OCI-LY7 (cell line): ENCODE measurements at regions not wholly inside any gene's neighbourhood (a gene's known extent, or its start where the extent isn't known, plus 50 kb on each side); places are given as distances from the start of the nearest gene placed in this dataset.

ENCODE experiments used
- BruUV-seq: library from RNA; stranded (reverse); fragments of 400-500 nt; replicated peaks from 2 replicates; lab custom pipeline; 2021; lab: Mats Ljungman, UMichigan
- CTCF ChIA-PET: fragments of 300-600 bp; sonication (Branson Sonifier 250); formaldehyde crosslinking; loops from one replicate; lab custom pipeline; 2022; ENCODE audit warnings: antibody characterized with exemption; ENCODE audit not compliant: unreplicated experiment; lab: Charles Lee
- POLR2A ChIA-PET: fragments of 300-600 bp; sonication (Branson Sonifier 250); formaldehyde crosslinking; loops from one replicate; lab custom pipeline; 2022; ENCODE audit warnings: antibody characterized with exemption; lab: Charles Lee
- DNase-seq: peaks from one replicate; pipeline ENCODE4 v3.0.0-alpha.2; 2015; ENCODE audit warnings: low spot score
- H2AFZ ChIP-seq: fragments of 200-600 bp; sonication (generic), shearing (Covaris generic); 2 replicates; pipeline ENCODE4 v1.6.1; 2014; ENCODE audit warnings: mild to moderate bottlenecking, antibody characterized with exemption, low read length, moderate library complexity
- H3K27ac ChIP-seq: fragments of 200-600 bp; sonication (generic); 2 replicates; pipeline ENCODE4 v1.5.1; 2014; ENCODE audit warnings: mixed run types, low read depth, mild to moderate bottlenecking, moderate library complexity, low read length, inconsistent platforms; ENCODE audit not compliant: poor library complexity, severe bottlenecking
- H3K36me3 ChIP-seq: fragments of 200-600 bp; sonication (generic); 2 replicates; pipeline ENCODE4 v1.6.1; 2014; ENCODE audit warnings: mild to moderate bottlenecking, antibody characterized with exemption, low read length, moderate library complexity, mixed read lengths; ENCODE audit not compliant: insufficient read depth
- H3K4me1 ChIP-seq: fragments of 200-600 bp; sonication (generic); 2 replicates; pipeline ENCODE4 v1.5.1; 2014; ENCODE audit warnings: mild to moderate bottlenecking, low read length; ENCODE audit not compliant: insufficient read depth, poor library complexity, severe bottlenecking
- H3K4me2 ChIP-seq: fragments of 200-600 bp; sonication (generic); 2 replicates; pipeline ENCODE4 v1.6.1; 2014; ENCODE audit warnings: mild to moderate bottlenecking, low read length
- H3K4me3 ChIP-seq: fragments of 200-600 bp; sonication (generic); 2 replicates; pipeline ENCODE4 v1.5.1; 2014; ENCODE audit warnings: mild to moderate bottlenecking, low read depth, low read length; ENCODE audit not compliant: poor library complexity, severe bottlenecking
- H3K79me2 ChIP-seq: fragments of 200-600 bp; sonication (generic); 2 replicates; pipeline ENCODE4 v1.6.1; 2016; ENCODE audit warnings: low read depth, mild to moderate bottlenecking, low read length, moderate library complexity, mixed read lengths; ENCODE audit not compliant: insufficient read depth
- H3K9me2 ChIP-seq: fragments of 200-600 bp; sonication (generic); 2 replicates; pipeline ENCODE4 v1.6.1; 2016; ENCODE audit warnings: mild to moderate bottlenecking, low read length, mixed read lengths; ENCODE audit not compliant: insufficient read depth
- H3K9me3 ChIP-seq: fragments of 200-600 bp; sonication (generic); 2 replicates; pipeline ENCODE4 v1.6.1; 2014; ENCODE audit warnings: mild to moderate bottlenecking, mixed run types, low read length, mixed read lengths
- H4K20me1 ChIP-seq: fragments of 200-600 bp; sonication (generic); 2 replicates; pipeline ENCODE4 v1.6.1; 2014; ENCODE audit warnings: mild to moderate bottlenecking, antibody characterized with exemption, low read length, moderate library complexity, mixed read lengths; ENCODE audit not compliant: insufficient read depth
- EZH2phosphoT487 ChIP-seq: fragments of 200-600 bp; sonication (generic); IDR thresholded peaks from 2 replicates; pipeline ENCODE4 v1.6.1; 2018; ENCODE audit warnings: low read depth, borderline replicate concordance, mild to moderate bottlenecking, mixed run types, antibody characterized with exemption, low read length, moderate library complexity, mixed read lengths
- intact Hi-C: fragments of 100-400 bp; cut with micrococcal nuclease; formaldehyde crosslinking; loops from one replicate; pipeline ENCODE4 v1.10.0; 2022; ENCODE audit not compliant: unreplicated experiment
- TF ChIP-seq, protein P1 (sequence below): fragments of 200-600 bp; sonication (generic); conservative IDR thresholded peaks from 2 replicates; pipeline ENCODE4 v1.5.1; 2014; ENCODE audit warnings: mild to moderate bottlenecking, antibody characterized with exemption, low read length, moderate library complexity, mixed read lengths

GRCh38 chr7:142693911-142694310, 55.4 kb upstream of the PRSS1 start:
- Histone ChIP-seq H3K4me3 (no peak overlapping the region), H3K79me2 (no peaks in the 10 kb centered on the region), H3K9me3 (no peaks in the 10 kb centered on the region), H3K9me2 (no peaks in the 10 kb centered on the region), H2AFZ (no peak overlapping the region), H3K27ac (no peak overlapping the region), H4K20me1 (no peaks in the 10 kb centered on the region), H3K4me2 (no peak overlapping the region), H3K36me3 (no peaks in the 10 kb centered on the region), H3K4me1 (peaks cover 7% of the 10 kb centered on the region)
- ChIA-PET POLR2A (interaction anchor here (1.4 kb wide), 2 partner anchors 89 to 100 kb away, joined by 3 to 4 read pairs; no protein-coding TSS in a partner anchor), CTCF (no interaction called here)
- no peak for TF ChIP-seq EZH2phosphoT487
- TF ChIP-seq, protein P1, sequence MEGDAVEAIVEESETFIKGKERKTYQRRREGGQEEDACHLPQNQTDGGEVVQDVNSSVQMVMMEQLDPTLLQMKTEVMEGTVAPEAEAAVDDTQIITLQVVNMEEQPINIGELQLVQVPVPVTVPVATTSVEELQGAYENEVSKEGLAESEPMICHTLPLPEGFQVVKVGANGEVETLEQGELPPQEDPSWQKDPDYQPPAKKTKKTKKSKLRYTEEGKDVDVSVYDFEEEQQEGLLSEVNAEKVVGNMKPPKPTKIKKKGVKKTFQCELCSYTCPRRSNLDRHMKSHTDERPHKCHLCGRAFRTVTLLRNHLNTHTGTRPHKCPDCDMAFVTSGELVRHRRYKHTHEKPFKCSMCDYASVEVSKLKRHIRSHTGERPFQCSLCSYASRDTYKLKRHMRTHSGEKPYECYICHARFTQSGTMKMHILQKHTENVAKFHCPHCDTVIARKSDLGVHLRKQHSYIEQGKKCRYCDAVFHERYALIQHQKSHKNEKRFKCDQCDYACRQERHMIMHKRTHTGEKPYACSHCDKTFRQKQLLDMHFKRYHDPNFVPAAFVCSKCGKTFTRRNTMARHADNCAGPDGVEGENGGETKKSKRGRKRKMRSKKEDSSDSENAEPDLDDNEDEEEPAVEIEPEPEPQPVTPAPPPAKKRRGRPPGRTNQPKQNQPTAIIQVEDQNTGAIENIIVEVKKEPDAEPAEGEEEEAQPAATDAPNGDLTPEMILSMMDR: no peak
- DNase-seq: no peak
- BruUV-seq: no TSS peak
- intact Hi-C loops: no loop called here

DNA sequence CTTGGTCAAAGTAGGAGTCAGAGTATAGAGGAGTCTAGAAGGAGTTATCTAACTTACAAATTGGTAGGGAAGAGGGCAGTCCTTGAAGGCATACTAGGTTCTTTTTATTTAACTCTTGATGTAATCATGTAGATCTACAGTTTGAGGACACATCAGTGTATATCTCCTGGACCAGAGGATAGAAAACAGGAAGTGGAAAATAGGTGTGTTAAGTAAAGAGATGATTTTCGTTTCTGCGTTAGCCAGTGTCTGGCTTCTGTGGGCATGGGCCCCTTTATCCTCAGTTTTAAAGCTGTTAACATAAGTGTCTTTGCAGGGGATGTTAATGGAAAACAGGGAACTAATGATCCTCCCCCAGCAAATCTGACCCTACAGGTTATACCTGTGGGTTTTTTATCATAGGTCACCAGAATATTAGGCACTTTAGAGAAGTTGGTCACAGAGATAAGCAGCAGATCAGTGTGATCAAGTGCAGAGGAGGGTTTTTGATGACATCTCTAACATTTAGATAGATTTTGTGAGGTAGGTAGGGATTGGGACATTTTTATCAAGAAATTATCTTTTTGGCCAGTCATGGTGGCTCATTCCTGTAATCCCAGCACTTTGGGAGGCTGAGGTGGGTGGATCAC, 58.6 kb upstream of the PRSS1 start:
- H3K36me3 ChIP-seq: no peaks in the 10 kb centered on the region
- intact Hi-C loops: no loop called here
- no TSS peak for BruUV-seq
- ChIA-PET CTCF (interaction anchor here (1.4 kb wide), 1 partner anchor 93 kb away, joined by 6 read pairs; no protein-coding TSS in a partner anchor), POLR2A (no interaction called here)
- no peaks in the 10 kb centered on the region for H3K9me2 ChIP-seq
- DNase-seq: peak; percentile 39
- H3K79me2 ChIP-seq: no peaks in the 10 kb centered on the region
- peak overlapping the region; percentile 26 for H3K4me2 ChIP-seq
- no peak overlapping the region for H3K4me3 ChIP-seq
- H3K4me1 ChIP-seq: peaks cover 7% of the 10 kb centered on the region
- H3K27ac ChIP-seq: no peak overlapping the region
- peak overlapping the region; percentile 61 for H2AFZ ChIP-seq
- no peaks in the 10 kb centered on the region for H3K9me3 ChIP-seq
- no peak for TF ChIP-seq EZH2phosphoT487
- TF ChIP-seq, protein P1: no peak
- no peaks in the 10 kb centered on the region for H4K20me1 ChIP-seq
